ENCODE measurements at regions not wholly inside any gene's neighbourhood (a gene's known extent, or its start where the extent isn't known, plus 50 kb on each side); places are given as distances from the start of the nearest gene placed in this dataset.

- TF ChIP-seq, protein P1, sequence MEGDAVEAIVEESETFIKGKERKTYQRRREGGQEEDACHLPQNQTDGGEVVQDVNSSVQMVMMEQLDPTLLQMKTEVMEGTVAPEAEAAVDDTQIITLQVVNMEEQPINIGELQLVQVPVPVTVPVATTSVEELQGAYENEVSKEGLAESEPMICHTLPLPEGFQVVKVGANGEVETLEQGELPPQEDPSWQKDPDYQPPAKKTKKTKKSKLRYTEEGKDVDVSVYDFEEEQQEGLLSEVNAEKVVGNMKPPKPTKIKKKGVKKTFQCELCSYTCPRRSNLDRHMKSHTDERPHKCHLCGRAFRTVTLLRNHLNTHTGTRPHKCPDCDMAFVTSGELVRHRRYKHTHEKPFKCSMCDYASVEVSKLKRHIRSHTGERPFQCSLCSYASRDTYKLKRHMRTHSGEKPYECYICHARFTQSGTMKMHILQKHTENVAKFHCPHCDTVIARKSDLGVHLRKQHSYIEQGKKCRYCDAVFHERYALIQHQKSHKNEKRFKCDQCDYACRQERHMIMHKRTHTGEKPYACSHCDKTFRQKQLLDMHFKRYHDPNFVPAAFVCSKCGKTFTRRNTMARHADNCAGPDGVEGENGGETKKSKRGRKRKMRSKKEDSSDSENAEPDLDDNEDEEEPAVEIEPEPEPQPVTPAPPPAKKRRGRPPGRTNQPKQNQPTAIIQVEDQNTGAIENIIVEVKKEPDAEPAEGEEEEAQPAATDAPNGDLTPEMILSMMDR (IDR thresholded peaks at IDR 0.05; ENCODE audit: insufficient read depth, low read depth, low read length), result no peak
- TF ChIP-seq EZH2 (IDR thresholded peaks at IDR 0.05; ENCODE audit: insufficient read depth, low read length), result no peak
These were observed 784.9 kb downstream of the EPHA4 start for GRCh38 chr2:220787251-220787650.
